NCI-H446 (cell line): ENCODE measurements at regions not wholly inside any gene's neighbourhood (a gene's known extent, or its start where the extent isn't known, plus 50 kb on each side); places are given as distances from the start of the nearest gene placed in this dataset.

Experiments used
- DNase-seq, 2 experiments: peaks; one replicate each; lab custom pipeline; 2025; lab: John Stamatoyannopoulos, UW

DNA sequence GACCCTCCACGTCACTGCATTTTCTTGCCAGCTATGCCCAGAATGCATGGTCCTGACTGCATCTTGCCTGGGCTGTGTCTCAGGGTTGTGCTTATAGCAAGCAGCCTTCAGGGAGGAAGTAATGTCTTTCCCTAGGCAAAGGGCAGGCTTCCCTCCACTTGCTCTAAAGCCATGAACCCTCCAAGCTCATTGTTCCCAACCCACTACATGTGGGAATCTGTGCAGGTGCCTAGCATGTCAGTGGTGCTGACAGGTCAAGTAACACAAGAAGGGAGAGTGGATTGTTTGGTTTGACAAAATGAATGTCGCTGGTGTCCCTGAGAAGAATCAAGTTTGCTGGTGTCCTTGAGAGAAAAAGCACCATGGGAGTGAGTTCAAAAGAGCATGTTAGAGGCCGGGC is 53.9 kb upstream of the UCN3 start:
- DNase-seq, result no peak

DNA sequence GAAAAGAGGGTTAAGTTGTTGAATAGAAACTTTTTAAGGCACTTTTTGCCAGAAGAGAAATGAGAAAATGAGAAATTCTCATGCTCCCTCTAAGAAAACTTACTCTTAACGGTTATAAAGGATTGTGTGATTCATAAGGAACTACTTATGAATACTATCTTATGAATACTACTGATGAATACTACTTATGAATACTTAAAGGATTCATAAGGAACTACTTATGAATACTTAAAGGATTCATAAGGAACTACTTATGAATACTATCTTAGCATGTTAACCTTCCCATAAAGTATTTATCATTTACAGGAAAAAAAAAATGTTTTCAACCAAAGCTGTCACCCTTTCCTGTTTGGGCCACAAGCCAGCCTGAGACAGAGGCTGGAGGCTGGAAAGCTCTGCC is 53.1 kb upstream of the UCN3 start:
- no peak for DNase-seq

DNA sequence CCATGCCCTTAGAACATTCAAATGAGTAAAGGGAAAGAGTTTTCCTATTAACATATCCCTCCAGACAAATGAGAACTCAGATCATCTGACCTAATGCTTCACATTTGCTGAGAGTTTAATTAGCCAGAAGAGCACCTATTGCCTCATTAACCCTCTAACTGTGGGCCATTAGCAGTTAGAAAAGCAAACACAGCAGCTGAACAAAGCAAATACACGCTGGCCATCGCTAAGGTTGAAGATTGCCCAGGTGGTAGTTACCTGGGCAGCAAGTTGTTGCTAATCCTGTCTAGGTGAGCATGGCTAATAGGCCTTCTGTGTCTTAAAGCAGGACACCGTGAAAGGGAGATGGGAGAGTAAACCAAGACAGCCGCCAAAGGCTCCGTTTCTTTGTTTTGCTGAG is 49.9 kb upstream of the UCN3 start:
- DNase-seq, result no peak
